ENCODE measurements at regions not wholly inside any gene's neighbourhood (a gene's known extent, or its start where the extent isn't known, plus 50 kb on each side); places are given as distances from the start of the nearest gene placed in this dataset.

DNA sequence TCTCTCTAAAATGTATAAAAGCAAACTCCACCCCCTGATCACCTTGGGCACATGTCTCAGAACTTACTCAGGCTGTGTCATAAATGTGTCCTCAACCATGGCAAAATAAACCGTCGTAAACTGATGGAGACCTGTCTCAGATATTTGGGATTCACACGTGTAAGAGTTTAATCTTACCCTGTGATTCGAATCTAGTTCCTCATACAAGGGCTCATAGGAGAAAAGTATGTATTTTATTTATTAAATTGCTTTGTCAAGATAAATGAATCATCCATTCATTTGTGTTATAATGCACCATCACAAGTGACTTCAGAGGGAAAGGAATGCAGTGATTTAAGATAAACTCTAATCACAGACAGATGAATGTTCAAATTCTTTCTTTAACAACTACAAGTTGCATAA lies 712.5 kb upstream of the LRATD1 start:
- TF ChIP-seq POLR2AphosphoS5 (IDR thresholded peaks at IDR 0.05) (no peak), EP300 (IDR thresholded peaks at IDR 0.05) (no peak), POLR2A (IDR thresholded peaks at IDR 0.05) (no peak)
- TF ChIP-seq, protein P1, sequence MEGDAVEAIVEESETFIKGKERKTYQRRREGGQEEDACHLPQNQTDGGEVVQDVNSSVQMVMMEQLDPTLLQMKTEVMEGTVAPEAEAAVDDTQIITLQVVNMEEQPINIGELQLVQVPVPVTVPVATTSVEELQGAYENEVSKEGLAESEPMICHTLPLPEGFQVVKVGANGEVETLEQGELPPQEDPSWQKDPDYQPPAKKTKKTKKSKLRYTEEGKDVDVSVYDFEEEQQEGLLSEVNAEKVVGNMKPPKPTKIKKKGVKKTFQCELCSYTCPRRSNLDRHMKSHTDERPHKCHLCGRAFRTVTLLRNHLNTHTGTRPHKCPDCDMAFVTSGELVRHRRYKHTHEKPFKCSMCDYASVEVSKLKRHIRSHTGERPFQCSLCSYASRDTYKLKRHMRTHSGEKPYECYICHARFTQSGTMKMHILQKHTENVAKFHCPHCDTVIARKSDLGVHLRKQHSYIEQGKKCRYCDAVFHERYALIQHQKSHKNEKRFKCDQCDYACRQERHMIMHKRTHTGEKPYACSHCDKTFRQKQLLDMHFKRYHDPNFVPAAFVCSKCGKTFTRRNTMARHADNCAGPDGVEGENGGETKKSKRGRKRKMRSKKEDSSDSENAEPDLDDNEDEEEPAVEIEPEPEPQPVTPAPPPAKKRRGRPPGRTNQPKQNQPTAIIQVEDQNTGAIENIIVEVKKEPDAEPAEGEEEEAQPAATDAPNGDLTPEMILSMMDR (IDR thresholded peaks at IDR 0.05) = no peak
- no peaks in the 10 kb centered on the region for H3K9me3 ChIP-seq
- H3K36me3 ChIP-seq = no peaks in the 10 kb centered on the region
- DNase-seq (ENCODE audit: low spot score in 2 of 2) = no peak
- 73% methylated on average over 4 of the region's 4 CpGs for WGBS
- no peak overlapping the region for H3K27ac ChIP-seq
- H3K4me1 ChIP-seq = no peaks in the 10 kb centered on the region
- H3K27me3 ChIP-seq = no peaks in the 10 kb centered on the region
- H3K4me3 ChIP-seq = no peak overlapping the region

DNA sequence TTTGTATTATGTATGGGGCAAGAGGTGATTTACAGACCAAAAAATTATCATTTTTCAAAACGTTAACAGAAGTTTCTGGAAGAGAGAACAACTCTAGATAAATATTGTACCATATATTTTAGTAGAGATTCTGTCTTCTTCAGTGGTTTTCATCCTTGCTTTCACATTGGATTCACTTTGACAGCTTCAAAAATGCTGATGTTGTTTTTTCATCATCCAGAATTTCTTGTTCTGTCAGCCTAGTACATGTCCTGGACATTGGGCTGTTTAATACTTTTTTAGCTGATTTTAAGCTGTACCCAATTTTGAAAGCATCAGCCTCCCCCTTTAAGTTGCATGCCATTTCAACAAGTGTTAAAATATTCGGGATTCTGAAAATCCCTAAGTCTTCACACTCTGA lies 711.3 kb upstream of the LRATD1 start:
- Histone ChIP-seq H3K27me3 (no peaks in the 10 kb centered on the region), H3K4me3 (no peak overlapping the region), H3K9me3 (no peaks in the 10 kb centered on the region), H3K27ac (no peak overlapping the region), H3K4me1 (no peaks in the 10 kb centered on the region), H3K36me3 (no peaks in the 10 kb centered on the region)
- DNase-seq (ENCODE audit: low spot score in 2 of 2) = no peak
- 61% methylated on average over 2 of the region's 2 CpGs for WGBS
- TF ChIP-seq EP300 (IDR thresholded peaks at IDR 0.05) (no peak), POLR2A (IDR thresholded peaks at IDR 0.05) (no peak), POLR2AphosphoS5 (IDR thresholded peaks at IDR 0.05) (no peak)
- TF ChIP-seq, protein P1 (IDR thresholded peaks at IDR 0.05) = no peak

DNA sequence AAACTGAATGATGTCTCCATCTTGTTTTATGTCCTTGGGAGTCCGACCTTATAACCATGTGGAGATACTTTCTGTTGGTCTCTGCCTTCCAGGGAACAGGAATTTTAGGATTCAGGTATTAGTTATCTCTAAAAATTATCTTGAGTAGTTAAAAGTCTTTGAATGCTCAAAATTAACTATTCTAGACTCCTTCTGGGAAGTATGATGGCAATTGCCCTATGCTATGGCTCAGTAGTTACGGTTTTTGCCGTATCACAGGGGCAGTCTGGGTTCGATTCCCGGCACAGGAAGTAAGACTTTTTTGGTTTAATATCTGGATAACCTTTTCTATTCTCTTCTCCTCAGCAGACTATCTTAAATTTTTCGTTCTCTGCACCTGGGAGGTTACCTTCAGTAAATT lies 708.7 kb upstream of the LRATD1 start:
- H3K4me3 ChIP-seq = no peak overlapping the region
- 79% methylated on average over 6 of the region's 6 CpGs for WGBS

DNA sequence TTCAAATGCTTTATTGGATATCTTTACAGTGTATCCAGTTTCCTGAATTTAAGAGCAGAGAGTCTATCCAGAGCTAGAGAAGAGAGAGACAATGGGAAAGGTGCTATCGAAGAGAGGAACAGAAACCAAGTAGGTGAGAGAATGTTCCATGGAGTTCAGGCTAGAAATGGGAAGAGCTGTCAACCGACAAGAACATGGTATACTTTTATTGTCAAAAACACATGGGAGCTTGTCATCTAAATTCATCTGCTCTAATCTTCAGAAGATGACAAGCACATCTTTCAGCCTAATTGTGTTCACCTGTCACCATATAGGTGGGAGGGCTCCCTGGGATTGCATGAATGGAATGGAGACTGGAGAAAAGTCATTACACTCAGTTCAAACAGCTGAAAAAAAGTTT lies 690.4 kb upstream of the LRATD1 start:
- Histone ChIP-seq H3K27ac (no peak overlapping the region), H3K4me1 (no peaks in the 10 kb centered on the region), H3K27me3 (no peaks in the 10 kb centered on the region), H3K4me3 (no peak overlapping the region), H3K36me3 (no peaks in the 10 kb centered on the region), H3K9me3 (no peaks in the 10 kb centered on the region)
- TF ChIP-seq, protein P1 (IDR thresholded peaks at IDR 0.05) = no peak
- TF ChIP-seq POLR2A (IDR thresholded peaks at IDR 0.05) (no peak), POLR2AphosphoS5 (IDR thresholded peaks at IDR 0.05) (no peak)
- DNase-seq (ENCODE audit: low spot score in 2 of 2) = no peak
- WGBS = 80% methylated on average over 2 of the region's 2 CpGs

More for the DNA sequence above, 708.7 kb upstream of the LRATD1 start:
- no peak overlapping the region for H3K27ac ChIP-seq
- no peak for DNase-seq (ENCODE audit: low spot score in 2 of 2)
- no peaks in the 10 kb centered on the region for H3K4me1 ChIP-seq
- H3K36me3 ChIP-seq = no peaks in the 10 kb centered on the region
- H3K9me3 ChIP-seq = no peaks in the 10 kb centered on the region
- no peaks in the 10 kb centered on the region for H3K27me3 ChIP-seq
- TF ChIP-seq EP300 (IDR thresholded peaks at IDR 0.05) (no peak), POLR2AphosphoS5 (IDR thresholded peaks at IDR 0.05) (no peak), POLR2A (IDR thresholded peaks at IDR 0.05) (no peak)
- TF ChIP-seq, protein P1 (IDR thresholded peaks at IDR 0.05) = no peak

DNA sequence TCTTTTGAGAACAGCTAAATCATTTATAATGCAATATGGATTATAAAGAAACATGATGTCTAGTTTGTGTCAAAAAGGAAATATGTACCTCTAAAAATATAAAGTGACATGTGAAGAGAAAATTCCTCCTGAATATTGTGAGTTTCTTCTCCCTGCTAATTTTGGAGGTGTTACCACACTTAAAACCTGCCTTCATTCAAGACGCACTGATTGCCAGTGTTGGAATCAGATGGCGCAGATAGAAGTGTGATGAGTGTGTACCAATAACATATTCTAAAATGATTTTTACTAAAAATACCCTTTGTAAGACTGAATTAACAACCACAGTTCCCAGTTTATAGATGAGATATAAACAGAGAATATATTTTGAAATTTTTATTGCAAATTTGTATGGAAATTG lies 681.8 kb upstream of the LRATD1 start:
- no peaks in the 10 kb centered on the region for H3K36me3 ChIP-seq
- WGBS = 95% methylated on average over 2 of the region's 2 CpGs
- TF ChIP-seq, protein P1 (IDR thresholded peaks at IDR 0.05) = no peak
- TF ChIP-seq EP300 (IDR thresholded peaks at IDR 0.05) (no peak), POLR2A (IDR thresholded peaks at IDR 0.05) (no peak), POLR2AphosphoS5 (IDR thresholded peaks at IDR 0.05) (no peak)
- no peaks in the 10 kb centered on the region for H3K27me3 ChIP-seq
- no peak for DNase-seq (ENCODE audit: low spot score in 2 of 2)
- no peaks in the 10 kb centered on the region for H3K4me1 ChIP-seq
- H3K9me3 ChIP-seq = no peaks in the 10 kb centered on the region
- H3K27ac ChIP-seq = no peak overlapping the region
- no peak overlapping the region for H3K4me3 ChIP-seq

Measured in suprapubic skin (tissue), 4 donors.